T-helper 2 cell treated with Interferon-gamma antibody and Interleukin-4, amounts not matched to agents 100 ng/mL and 5 ng/mL, for 36 hours (primary cell): ENCODE measurements at regions not wholly inside any gene's neighbourhood (a gene's known extent, or its start where the extent isn't known, plus 50 kb on each side); places are given as distances from the start of the nearest gene placed in this dataset.

Experiments
- intact Hi-C: fragments of 100-400 bp; cut with micrococcal nuclease; formaldehyde crosslinking; loops from one replicate; pipeline ENCODE4 v1.15.1; 2023

DNA sequence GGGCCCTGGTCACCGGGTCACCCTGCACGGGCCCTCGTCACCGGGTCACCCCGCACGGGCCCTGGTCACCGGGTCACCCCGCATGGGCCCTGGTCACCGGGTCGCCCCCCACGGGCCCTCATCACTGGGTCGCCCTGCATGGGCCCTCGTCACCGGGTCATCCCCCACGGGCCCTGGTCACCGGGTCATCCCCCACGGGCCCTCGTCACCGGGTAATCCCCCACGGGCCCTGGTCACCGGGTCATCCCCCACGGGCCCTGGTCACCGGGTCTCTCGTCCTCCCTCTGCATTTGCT, 77.6 kb downstream of the RIPK4 start:
- intact Hi-C loops = no loop called here

DNA sequence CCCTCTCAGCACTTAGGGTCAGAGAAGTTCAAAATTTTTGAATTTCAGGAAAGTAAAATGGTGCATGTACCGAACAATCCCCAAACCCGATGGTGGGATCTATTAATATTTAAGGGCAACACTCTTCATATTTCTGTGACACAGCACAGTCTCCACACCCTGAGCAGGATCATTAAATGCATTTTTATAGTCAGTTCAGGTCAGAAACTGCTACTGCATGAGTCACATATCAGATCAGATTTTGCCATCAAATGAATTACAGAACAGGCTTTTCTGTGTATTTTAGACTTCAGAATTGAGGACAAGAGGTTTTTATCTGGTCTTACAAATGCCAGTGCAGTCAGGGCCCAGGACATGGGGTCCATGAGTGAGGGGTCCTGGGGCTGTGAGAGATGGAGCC, 79.2 kb downstream of the RIPK4 start:
- intact Hi-C loops = no loop called here

DNA sequence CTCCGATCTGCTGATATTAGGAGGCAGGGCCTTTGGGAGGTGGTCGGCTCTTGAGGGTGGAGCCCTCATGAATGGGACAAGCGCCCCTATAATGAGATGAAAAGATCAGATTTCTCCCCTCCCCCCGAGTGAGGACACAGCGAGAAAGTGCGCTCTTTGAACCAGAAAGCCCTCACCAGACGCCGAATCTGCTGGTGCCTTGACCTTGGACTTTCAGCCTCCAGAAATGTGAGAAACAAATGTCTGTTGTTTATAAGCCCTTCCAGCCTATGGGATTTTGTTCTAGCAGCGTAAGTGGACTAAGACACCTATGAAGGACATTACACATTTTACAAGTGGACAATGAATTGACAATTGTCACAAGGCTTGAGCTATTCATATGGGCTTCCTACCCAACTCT, 80.2 kb downstream of the RIPK4 start:
- intact Hi-C loops = no loop called here

DNA sequence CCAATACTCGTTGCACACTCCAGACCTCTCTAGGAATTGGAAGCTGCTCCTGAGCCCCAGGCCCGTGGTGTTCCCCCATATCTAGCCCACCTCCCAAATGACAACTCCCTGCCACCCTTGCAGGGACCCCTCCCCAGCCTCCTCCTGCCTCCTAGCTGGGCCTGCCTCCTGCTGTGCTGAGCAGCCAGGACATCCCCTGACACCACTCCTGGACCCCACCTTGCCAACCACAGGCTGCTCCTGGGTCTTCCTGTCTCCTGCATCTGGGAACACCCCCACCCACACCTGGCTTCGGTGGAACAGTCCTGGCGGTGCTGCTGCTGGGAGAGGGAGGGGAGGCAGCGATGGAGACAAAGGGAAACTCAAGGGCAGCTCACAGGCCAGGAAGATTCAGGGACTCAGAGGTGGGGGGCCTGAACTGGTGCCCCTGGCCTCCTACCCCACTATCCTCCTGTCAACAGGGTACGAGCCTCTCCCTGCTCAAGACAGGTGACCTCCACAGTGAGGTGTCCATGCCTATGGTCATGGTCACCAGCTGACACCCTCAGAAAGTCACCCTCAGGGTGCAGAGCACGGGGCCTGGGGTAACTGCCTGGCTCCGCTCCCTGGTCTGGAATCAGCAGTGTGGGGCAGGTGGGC, 81.2 kb downstream of the RIPK4 start:
- intact Hi-C loops = no loop called here

DNA sequence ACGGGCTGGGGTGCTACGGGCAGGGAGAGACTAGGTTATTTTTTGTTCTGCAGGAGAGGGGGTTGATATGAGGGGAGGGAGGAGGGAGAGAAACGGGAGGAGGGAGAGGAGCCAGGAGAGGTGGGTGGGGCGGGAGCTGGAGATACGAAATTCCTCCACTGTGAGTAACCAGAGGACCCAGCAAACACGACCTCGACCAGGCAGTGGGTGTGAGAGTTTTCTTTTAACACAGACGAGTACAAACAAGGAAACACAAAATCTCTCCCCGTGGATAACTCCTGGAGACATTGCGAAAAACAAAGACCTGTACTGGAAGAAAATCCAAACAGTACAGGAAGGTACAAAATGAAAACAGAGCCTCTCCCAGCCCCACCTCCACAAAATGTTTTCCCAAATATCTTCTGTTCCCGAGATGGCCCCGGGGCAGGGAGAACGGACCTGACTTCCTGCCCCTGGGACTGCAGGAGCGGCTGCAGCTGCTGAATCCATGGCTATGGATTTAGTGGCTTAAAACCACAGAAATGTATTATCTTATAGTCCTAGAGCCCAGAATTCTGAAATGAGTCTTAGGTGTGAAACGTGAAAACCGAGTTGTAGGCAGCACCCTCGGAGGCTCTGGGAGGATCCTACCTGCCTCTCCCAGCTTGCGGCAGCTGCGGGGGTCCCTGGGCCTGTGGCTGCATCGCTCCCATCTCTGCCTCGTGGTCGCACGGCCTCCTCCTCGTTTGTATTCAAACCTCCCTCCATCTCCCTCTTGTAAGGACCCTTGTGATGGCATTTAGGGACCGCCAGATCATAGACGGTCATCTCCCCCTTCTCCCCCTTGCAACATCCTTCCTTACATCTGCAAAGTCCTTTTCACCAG, 82.2 kb downstream of the RIPK4 start:
- intact Hi-C loops = no loop called here

DNA sequence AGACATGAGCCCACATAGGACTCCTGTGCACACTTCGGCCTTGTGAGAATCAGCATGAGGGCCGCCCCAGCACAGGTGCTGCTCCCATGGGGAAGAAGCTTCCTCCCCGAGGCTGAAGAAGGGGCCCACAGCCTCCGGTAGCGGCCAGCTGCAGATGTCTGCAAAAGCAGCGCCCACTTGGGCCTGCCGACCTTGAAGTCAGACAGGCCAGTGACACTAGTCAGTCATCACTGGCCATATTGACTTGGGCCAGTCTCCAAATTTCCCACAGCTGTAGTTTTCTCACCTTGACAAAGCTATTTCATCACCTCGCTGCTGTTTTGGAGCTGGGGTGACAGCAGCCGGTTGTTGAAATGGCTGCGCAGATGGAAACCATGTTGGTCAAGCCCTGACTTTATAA, 83.0 kb downstream of the RIPK4 start:
- intact Hi-C loops = no loop called here

DNA sequence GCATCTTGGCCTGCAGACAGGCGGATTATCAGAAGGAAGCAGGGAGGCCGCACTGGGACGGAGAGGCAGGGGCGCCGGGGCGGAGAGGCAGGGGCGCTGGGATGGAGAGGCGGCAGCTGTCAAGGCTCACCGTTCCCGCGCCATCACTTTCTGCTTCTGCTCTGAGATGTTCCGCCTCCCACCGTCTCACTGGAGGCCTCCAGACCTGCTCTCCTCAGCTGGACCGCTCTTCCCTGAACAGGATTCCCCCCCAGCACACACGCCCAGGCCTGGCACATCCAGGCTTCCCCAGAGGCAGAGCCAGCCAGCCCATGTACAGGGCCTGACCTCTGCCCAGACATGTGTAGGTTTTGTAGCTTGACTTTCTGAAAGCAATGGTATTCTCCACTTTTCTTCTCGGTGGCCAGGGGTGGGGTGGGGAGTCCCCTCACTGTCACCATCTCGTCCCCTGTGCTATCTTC, 84.1 kb downstream of the RIPK4 start:
- intact Hi-C loops = no loop called here

DNA sequence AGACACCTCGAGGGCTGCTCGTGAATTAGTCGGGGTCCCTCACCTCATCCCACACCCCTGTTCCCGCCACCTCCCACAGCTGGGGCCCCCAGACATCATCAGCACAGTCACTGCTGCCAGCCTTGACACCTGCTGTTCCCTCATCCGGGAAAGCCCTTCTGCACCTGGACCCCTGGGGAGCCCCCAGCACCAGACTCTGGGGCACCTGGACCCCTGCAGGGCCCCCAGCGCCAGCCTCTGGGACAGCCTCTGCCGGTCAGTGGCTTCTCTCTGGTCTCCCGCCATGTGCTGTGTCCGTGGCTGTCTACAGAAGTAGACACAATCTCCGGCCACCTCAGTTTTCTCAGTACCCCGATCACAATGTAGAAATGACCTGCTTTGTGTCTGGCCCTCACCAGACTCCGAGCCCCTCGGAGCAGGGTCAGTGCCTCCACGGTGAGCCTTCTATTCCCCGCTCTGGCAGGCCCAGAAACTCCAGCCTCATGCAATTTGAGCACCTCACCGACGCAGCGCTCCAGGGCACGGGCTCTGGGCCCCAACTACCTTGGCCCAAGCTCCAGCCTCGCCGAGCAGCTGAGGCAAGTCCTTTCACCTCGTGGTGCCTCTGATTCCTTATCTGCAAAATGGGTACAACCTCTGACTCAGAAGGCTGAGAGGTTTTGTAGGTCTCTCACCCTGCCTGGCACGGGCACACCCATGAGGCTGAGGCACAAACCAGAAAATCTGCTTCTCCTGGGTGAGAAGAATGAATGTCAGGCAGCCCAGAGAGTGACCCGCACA, 84.7 kb downstream of the RIPK4 start:
- intact Hi-C loops = no loop called here

DNA sequence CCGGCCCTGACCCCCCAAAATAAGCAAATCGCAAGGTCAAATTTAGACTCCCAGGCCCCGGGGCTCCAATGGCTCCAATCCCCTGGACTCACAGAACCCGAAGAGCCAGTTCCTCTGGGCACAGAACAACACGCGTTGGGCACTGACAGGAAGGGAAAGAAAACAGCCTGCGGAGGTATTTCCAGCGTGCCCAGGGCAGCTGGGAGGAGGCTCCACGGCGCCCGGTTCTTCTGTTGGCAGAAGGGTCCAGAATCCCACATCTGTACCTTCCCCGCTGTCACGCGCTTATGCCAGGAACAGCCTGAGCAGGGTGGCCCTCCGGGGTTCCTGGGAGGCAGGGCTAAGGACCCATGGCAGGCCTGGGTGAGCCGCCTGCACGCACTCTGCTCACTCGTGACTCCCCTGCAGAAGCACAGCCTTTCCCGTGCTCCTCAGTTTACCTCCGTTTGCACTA, 85.5 kb downstream of the RIPK4 start:
- intact Hi-C loops = no loop called here

DNA sequence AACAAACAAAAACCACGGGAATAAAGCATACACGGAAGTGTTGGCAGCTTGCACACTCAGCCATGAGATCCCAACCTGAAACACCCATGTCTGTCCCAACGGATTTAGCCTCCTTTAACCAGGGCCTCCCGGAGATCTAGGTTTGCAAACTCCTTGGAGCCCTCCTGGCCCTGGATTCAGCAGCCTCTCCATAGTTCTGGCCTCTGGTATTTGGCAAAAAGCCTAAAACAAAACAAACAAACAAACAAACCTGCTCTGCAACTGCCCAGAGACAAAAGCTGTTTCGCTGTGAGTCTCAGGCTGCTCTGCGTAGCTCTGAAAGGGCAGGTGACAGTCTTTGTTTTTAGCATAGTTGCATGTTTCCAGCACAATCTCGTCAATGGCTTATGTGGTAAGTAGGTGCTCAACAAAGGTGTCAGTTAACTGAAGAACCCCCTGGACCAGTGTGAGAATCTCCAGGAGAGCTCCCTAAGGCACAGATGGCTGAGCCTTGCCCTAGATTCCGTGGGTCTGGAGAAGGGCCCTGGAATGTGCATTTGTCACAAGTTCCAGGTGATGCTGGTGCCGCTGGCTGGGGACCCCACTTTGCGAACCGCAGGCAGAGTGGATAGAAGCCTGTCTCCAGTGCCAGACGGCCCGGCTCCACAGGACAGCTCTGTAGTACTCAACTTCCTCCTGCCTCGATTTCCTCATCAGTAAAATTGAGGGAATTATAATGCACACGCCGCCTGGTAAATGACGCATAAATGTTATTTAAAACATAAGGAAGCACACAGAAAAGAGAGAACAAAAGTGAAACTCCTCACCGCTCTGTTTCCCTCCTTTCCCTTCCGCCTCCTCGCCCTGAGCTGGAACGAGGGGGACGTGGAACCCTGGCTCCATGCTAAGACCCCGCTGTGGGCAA, 86.2 kb downstream of the RIPK4 start:
- intact Hi-C loops = no loop called here

DNA sequence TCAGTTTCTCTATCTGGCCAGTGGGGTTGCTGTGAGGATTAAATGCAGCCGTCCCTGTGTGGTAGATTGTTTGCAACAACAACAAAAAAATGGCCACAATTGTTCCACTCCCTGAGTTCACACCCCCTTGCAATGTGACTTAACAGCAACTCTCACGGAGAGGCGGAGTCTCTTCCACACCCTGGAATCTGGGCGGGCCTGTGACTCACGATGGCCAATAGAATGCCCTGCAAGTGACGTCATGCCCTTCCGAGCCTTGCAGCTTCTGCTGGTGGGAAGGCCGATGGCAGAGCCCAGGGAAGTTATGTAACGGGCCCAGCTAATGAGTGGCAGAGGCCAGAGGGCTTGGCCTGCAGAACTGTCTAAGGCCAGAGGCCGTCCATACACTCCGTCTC, 87.9 kb downstream of the RIPK4 start:
- intact Hi-C loops = no loop called here

DNA sequence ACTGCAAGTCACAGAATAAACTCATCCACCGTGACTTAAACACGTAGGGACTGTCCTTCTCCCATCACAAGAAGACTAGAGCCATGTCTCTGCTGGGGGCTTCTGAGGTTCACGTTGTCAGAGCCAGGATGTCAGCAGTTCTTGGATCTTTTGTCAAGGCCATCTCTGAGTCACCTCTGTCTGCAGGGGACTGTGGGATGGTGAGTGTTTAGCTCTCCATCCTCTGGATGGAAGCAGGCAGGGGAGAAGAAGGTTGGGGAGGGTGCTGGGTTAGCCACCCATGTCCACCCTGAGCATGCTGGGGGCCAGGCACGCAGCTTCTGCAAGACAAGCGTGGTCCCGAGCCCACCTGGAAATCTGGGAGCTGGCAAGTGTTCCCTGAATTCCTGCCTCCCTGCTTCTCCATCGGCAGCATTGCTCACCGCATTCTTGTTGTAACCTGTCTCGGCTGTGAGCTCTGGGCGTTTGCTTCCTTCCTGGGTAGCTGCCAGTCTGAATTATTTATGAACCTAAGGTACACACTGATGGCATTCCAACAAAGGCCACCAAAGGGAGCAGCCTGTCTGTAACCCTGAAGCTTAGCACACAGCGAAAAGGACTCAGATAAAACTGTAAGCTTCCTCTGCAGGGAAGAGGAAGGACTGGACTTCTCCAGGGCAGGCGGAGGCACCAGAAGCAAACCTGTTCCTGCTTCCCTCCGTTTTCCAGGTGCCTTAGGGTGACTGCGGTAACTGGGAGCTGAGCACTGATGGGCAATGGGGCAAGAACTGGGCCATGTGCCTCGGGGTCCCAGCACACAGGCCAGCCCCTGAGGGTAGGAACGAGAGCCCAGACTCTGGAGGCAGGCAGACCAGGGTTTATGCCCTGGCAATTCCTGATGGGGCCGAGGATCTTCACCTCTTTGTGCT, 88.6 kb downstream of the RIPK4 start:
- intact Hi-C loops = no loop called here

DNA sequence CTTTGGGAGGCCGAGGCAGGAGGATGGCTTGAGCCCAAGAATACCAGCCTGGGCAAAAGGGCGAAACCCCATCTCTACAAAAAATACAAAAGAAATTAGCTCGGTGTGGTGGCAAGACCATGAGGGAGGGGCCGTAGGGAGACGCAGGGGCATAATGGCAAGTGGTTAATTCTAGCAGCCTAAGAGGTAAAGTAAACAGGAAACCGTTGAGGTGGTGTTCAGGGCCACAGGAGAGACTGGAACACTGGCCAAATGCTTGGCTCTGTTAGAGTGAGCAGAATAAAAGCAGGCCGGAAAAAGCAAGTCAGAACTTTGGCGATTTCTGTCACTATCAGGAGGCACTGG, 89.2 kb downstream of the RIPK4 start:
- intact Hi-C loops = no loop called here

DNA sequence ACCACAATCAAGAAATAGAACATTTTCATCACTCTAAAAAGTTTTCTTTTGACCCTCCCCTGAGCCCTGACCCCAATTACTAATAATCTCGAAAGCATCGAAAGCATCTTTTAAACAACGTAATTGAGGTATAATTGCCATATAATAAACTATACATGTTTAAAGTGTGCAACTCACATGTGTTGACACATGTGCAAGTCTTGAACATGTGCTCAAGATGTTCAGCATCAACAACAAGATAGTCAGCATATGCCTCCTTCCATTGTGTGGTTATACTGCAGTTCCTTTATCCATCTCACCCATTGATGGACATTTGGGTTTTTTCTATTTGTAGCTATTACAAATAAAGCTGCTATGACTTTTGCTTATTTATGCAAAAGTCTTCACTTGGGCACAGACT, 90.7 kb downstream of the RIPK4 start:
- intact Hi-C loops = no loop called here

DNA sequence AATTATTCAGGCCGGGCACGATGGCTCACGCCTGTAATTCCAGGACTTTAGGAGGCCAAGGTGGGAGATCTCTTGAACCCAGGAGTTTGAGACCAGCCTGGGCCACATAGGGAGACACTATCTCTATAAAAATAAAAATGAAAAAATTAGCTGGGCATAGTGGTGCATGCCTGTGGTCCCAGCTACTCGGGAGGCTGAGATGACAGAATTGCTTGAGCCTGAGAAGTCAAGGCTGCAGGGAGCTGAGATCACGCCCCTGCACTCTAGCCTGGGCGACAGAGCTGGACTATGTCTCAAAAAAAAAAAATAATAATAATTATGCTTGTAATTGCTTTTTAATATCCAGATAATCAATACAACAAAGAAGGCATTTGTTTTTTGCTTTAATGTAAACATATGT, 91.3 kb downstream of the RIPK4 start:
- intact Hi-C loops = no loop called here

DNA sequence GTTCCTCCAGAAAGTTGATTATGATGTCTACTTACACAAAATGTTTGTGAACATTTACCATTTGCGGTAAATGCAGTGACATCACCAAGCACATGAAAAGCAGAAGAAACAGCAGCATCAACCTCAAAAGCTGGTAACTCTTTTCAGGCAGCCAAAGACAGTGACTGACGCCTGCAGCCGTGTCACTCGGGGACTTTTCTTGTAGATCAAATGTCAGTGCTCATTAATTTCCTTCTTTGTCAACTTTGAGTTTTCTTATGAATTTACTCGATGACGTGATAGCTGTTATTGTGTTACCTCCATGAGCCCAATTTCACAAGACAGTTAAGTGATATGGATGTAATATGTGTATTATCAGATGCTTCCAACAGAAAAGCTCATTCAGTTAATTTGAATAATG, 92.5 kb downstream of the RIPK4 start:
- intact Hi-C loops = no loop called here

DNA sequence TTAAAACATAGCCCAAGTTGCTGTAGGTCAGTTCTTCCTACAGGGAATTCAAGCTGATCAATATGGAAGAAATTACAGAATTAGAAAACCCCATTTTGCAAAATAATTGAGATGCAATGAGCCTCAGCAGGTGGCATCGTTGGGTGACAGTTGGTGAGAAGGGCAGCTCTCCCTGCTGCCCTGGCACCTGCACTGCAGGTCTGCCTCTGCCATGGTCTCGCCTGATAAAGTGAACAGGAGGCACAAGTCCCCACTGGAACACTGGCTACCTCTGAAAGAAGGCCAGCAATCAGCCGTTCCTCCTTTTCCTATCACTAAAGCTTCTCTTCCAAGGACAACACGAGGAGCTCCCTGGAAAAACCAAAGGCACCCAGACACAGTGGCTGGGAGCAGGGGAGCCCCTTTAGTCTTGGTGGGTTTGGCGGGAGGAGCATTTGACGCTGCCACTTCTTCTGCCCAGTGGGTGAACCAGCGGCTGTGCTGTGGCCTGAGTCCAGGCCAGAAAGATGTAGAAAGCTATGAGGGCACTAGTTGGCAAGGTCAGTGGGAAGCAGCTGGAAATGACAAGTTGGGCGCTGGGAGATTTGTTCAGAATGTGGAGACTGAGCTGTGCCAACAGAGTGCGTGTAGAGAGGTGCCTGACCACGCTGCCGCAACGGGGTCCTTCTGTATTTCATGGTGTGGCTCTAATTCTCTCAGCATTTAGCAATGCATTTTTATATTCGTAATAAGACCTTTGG, 93.1 kb downstream of the RIPK4 start:
- intact Hi-C loops = no loop called here

DNA sequence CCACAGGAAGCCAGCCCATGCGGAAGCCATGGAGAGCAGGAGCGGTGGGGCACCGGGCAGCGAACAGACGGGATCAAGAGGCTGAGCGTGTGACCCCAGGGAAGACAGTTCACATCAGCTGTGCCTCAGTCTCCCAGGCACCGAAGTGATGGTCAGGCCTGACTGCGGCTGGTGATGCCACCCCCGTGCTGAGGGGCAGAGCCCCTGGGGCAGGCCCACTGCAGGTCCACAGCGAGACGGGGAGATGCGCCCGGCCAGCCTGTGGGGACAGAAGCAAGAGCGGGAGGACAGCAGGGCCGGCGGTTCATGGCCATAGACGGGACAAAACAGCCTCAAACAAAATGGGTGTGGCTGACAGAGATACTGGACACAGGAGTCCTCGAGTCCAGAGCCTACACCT, 93.8 kb downstream of the RIPK4 start:
- intact Hi-C loops = no loop called here

DNA sequence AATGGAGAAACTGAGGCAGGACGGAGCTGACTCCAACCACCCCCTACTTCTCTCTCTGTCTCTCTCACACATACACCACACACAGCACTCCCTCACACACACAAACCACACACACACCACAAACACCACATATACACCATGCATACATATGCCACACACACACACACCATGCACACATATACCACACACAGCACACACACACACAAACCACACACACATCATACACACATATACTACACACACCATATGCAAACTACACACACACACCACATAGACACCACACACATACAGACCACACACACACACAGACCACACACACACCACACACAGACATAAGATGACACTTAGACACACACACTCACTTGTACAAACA, 94.3 kb downstream of the RIPK4 start:
- intact Hi-C loops = no loop called here
